ENCODE measurements at regions not wholly inside any gene's neighbourhood (a gene's known extent, or its start where the extent isn't known, plus 50 kb on each side); places are given as distances from the start of the nearest gene placed in this dataset.
"Not testable (repeated sequence)": the region's sequence is repeated elsewhere in the genome, so short reads cannot be mapped to it uniquely, and the experiment has no call there.

- no peak for DNase-seq
Observed at GRCh38 chr21:36207577-36208320, 51.1 kb downstream of the DOP1B start.

GRCh38 chr21:36208326-36209013 is 51.8 kb downstream of the DOP1B start:
- DNase-seq, result no peak

- peak; percentile 33 for DNase-seq
Observed at GRCh38 chr21:36209626-36210171, 53.1 kb downstream of the DOP1B start.

- DNase-seq, result no peak
Observed at GRCh38 chr21:36210779-36211659, 54.4 kb downstream of the DOP1B start.

- DNase-seq, result no peak
Observed at GRCh38 chr21:36211660-36212512, 55.3 kb downstream of the DOP1B start.

GRCh38 chr21:36212513-36212780 is 55.8 kb downstream of the DOP1B start:
- DNase-seq, result no peak

- no peak for DNase-seq
Observed at GRCh38 chr21:36214561-36214960, 57.9 kb downstream of the DOP1B start.

GRCh38 chr21:36217743-36218142 is 61.1 kb downstream of the DOP1B start:
- DNase-seq, result no peak

GRCh38 chr21:36218691-36219090 is 62.1 kb downstream of the DOP1B start:
- DNase-seq, result no peak

GRCh38 chr21:36223451-36223850 is 66.8 kb downstream of the DOP1B start:
- DNase-seq, result no peak

- DNase-seq, result no peak
Observed at GRCh38 chr21:36229181-36229580, 72.6 kb downstream of the DOP1B start.

GRCh38 chr21:36231444-36231843 is 74.8 kb downstream of the DOP1B start:
- DNase-seq, result not testable (repeated sequence)

GRCh38 chr21:36232641-36233040 is 76.0 kb downstream of the DOP1B start:
- no peak for DNase-seq

GRCh38 chr21:36235058-36235582 is 78.5 kb downstream of the DOP1B start:
- DNase-seq, result no peak

- no peak for DNase-seq
Observed at GRCh38 chr21:36236052-36236730, 79.6 kb downstream of the DOP1B start.

GRCh38 chr21:36237441-36237840 is 80.8 kb downstream of the DOP1B start:
- DNase-seq, result no peak

- DNase-seq, result no peak
Observed at GRCh38 chr21:36239585-36239984, 80.4 kb upstream of the MORC3 start.

GRCh38 chr21:36241717-36242116 is 78.3 kb upstream of the MORC3 start:
- no peak for DNase-seq

GRCh38 chr21:36245115-36245514 is 74.9 kb upstream of the MORC3 start:
- DNase-seq, result no peak

GRCh38 chr21:36245649-36246048 is 74.3 kb upstream of the MORC3 start:
- no peak for DNase-seq

GRCh38 chr21:36246080-36246631 is 73.8 kb upstream of the MORC3 start:
- no peak for DNase-seq

All from CD4-positive, alpha-beta T cell treated with Interferon gamma for 1 hour (primary cell).